NCI-H226 (cell line): ENCODE measurements at regions not wholly inside any gene's neighbourhood (a gene's known extent, or its start where the extent isn't known, plus 50 kb on each side); places are given as distances from the start of the nearest gene placed in this dataset.

Source experiments
- DNase-seq: peaks from one replicate; pipeline ENCODE4 v3.0.0-alpha.2; 2015

DNA sequence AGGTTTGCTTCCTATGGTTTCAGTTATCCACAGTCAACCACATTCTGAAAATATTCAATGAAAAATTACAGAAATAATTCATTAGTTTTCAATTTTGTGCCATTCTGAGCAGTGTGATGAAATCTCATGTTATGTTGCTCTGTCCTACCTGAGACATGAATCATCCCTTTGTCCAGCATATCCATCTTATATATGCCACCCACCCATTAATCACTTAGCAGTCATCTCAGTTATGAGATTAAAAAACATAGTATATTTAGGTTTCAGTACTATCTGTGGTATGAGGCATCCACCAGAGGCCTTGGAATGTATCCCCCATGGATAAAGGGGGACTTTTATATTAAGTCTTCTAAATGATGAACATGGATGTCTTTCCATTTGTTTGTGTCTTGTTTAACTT lies 64.7 kb upstream of the PROK2 start:
- DNase-seq, result peak; percentile 2

GRCh38 chr3:71847794-71848193 lies 62.8 kb upstream of the PROK2 start:
- DNase-seq, result no peak

GRCh38 chr3:71846185-71846584 lies 61.2 kb upstream of the PROK2 start:
- DNase-seq, result no peak

DNA sequence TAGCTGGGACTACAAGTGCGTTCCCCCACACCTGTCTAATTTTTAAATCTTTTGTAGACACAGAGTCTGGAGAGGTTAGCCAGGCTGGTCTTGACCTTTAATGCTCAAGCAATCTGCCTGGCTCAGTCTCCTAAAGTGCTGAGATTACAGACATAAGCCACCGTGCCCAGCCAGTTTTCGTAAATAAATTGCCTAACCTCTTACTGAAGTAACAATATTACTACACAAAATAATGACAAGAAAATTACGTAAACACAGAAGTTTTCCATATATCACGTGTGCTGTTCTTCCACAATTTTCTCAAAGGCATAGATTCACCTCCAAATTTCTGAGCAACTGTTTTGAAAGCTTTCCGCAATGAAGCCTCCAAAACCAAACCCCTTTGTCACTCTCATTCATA lies 58.1 kb upstream of the PROK2 start:
- no peak for DNase-seq

GRCh38 chr3:71838406-71838805 lies 53.5 kb upstream of the PROK2 start:
- DNase-seq, result no peak
